HG03354 (cell line): ENCODE measurements at regions not wholly inside any gene's neighbourhood (a gene's known extent, or its start where the extent isn't known, plus 50 kb on each side); places are given as distances from the start of the nearest gene placed in this dataset.
"Not testable (repeated sequence)": the region's sequence is repeated elsewhere in the genome, so short reads cannot be mapped to it uniquely, and the experiment has no call there.

Source experiments
- ATAC-seq: cut with Tn5 transposase; IDR thresholded peaks from one replicate; pipeline ENCODE4 v1.9.1; 2021; ENCODE audit warnings: mild to moderate bottlenecking; ENCODE audit not compliant: unreplicated experiment, poor library complexity, severe bottlenecking

DNA sequence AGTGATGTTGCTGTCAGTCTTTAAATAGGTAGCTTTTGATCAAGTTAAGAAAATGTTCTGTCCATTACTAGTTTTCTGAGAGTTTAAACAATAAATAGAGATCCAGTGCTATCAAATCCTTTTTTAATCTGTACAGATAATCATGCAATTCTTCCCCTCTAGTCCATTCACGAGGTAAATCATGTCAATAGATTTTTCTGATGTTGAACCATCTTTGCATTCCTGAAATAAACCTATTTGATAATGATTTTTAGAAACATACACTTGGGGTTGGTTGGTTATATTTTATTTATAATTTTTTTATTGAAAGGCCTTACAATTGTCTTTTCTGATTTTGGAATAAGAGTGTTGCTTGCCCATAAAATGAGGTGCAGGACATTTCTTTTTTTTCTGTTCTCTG, 95.0 kb downstream of the FAM53A start:
- no peak for ATAC-seq

DNA sequence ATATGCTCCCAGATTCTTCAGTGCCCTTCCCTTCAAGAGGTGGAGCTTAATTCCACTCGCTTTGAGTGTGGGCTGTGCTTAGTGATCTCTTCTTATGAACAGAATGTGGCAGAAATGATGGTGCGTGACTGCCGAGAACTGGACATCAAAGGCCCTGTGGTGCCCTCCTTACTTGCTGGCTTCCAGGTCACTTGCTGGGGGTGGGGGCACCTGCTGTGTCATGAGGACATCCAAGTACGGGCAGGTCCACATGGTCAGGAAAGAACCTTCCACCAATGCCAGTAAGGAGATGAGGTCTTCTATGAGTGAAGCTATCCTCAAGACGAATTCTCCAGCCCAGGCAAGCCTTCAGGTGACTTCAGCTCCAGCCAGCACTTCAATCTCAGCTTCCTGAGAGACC, 95.8 kb downstream of the FAM53A start:
- ATAC-seq: no peak

DNA sequence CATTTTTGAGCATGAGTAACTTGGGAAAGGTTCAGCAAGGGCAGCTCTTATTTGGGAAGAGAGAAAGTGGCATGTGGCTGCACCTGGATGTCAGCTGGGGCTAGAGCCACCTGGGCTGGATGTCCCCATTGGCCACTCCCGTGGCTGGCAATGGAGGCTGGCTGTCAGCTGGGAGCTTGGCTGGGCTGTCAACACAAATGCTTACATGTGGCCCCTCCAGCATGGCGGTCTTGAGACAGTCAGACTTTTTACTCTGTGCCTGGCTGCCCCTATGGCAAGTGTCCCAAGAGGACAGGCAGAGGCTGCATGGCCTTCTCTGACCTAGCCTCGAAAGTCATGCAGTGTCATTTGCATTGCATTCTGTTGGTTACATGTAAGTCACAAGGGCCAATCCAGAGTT, 99.6 kb downstream of the FAM53A start:
- no peak for ATAC-seq

DNA sequence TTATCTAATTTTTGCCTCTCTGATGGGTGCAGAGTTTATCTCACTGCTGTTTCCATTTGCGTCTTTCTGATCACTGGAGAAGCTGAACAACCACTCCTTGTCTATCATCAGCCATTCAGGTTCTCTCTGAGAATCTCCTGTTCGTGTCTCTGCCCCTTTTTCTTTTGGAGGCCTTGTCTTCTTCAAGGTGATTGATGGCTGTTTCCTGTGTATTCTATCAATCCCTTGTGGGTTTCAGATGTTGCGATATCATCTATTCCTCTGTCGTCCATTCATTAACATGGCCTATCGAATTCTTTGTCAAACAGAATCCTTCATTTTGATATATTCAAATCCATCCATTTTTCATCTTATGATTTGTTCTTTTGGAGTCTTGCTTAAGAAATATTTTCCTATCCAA, 100.3 kb downstream of the FAM53A start:
- ATAC-seq: no peak

DNA sequence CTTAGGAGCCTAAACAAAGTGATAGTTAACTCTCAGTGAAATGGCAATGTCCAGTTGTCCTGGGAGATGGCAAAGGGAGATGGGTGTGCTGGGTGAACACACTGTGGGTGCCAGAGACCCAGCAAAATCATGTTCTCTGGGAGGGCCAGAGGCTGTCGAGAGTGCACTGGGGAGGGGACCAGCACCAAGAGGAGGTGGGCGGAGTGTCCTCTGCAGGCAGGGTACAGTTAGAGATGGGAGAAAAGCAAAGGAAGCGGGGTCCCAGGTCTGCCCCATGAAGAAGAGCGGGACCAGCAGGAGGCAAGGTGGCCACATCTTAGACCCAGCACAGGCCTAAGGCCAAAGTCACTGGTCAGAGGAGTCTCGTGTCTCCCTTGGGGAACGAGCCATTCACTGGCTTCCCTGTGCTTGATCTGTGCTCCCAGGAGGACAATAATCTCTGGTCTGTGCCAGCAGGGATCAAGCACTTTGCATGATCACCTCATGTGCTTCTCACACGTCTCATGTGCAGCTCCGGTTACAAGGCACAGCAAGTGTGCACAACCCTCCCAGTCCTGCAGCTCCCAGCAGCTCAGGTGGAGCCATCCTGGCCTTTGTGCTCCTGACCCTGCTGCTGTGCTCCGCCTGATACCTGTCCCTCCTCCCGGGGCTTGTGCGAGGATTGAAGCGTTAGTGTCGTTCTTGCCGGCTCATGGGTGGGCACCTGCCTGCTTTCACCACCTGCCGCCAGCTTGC, 100.9 kb downstream of the FAM53A start:
- no peak for ATAC-seq

DNA sequence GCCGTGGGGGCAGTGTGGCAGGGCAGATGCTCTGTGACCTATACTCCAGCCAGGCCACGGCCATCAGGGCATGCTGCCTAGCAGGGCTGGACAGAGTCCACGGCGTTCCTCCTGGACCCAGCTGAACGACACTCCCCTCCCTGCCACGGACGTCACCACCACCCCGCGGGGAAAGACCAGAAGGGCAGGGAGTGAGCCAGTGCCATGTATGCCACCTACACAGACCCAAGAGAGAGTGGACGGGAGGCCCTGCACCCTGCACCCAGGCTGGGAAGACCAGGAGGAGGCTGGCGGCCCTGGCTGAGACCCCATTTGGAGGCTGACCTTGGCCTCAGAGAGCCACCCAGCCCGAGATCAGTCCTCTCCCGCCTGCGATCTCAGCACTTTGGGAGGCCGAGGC, 101.9 kb downstream of the FAM53A start:
- ATAC-seq: no peak

DNA sequence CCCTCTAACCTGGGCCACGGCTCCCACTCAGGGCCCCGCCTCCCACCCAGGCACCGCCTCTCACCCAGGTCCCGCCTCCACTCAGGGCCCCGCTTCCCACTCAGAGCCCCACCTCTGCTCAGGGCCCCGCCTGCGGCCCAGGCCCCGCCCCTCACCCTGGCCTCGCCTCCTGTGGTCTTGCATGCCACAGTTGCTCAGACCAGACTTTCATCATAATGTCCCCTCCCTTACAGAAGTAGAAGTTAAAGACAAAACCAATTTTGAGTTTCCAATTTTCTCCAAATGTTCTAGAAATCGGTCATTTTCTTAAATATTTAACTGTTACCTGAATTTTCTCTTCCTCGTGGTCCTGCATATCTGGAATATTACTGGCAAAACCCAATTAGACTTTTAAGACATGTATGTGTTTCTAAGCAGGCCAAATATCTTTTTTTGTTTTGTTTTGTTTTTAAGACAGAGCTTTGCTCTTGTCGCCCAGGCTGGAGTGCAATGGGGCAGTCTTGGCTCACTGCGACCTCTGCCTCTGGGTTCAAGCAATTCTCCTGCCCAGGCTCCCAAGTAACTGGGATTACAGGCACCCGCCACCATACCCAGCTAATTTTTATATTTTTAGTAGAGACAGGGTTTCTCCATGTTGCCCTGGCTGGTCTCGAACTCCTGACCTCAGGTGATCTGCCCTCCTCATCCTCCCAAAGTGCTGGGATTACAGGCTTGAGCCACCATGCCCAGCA, 102.8 kb downstream of the FAM53A start:
- peak; percentile 73 for ATAC-seq

DNA sequence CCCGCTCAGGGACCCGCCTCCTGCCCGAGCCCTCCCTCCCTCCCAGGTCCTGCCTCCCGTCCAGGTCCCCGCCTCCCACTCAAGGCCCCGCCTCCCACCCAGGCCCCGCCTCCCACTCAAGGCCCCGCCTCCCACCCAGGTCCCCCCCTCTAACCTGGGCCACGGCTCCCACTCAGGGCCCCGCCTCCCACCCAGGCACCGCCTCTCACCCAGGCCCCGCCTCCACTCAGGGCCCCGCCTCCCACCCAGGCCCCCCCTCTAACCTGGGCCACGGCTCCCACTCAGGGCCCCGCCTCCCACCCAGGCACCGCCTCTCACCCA, 103.5 kb downstream of the FAM53A start:
- not testable (repeated sequence) for ATAC-seq

DNA sequence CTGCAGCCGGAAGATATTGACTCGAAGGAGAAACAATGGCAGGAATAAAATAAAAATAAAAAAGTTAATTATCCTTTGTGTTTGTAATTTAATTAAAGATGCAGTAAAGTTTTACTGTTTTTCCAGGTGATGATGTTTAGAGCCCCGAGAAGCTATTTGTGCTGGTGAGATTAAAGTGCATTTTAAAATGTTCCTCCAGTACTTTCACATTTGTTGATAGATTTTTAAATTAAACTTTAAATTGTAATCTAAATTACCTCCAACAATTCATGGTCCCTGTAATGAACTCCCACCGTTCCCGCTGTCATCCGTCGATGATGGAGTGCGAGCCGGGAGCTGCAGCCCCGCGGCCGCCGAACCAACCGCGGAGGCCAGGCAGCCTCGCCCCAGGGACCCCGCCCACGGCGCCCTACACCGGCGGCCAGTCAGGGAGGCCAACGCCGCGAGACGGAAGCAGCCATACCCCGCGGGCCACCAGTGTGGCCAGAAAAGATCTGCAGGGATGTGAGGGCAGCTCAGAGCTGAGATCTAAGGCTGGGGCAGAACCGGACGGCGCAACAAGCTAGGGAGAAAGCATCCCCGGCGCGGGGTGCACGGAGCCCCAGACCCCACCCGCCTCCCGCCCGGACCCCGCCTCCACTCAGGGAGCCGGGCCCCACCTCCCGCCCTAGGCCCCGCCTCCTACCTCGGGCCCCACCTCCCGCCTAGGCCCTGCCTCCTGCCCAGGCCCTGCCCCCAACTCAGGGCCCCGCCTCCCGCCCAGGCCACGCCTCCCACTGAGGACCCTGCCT, 104.0 kb downstream of the FAM53A start:
- ATAC-seq: peak; percentile 66

DNA sequence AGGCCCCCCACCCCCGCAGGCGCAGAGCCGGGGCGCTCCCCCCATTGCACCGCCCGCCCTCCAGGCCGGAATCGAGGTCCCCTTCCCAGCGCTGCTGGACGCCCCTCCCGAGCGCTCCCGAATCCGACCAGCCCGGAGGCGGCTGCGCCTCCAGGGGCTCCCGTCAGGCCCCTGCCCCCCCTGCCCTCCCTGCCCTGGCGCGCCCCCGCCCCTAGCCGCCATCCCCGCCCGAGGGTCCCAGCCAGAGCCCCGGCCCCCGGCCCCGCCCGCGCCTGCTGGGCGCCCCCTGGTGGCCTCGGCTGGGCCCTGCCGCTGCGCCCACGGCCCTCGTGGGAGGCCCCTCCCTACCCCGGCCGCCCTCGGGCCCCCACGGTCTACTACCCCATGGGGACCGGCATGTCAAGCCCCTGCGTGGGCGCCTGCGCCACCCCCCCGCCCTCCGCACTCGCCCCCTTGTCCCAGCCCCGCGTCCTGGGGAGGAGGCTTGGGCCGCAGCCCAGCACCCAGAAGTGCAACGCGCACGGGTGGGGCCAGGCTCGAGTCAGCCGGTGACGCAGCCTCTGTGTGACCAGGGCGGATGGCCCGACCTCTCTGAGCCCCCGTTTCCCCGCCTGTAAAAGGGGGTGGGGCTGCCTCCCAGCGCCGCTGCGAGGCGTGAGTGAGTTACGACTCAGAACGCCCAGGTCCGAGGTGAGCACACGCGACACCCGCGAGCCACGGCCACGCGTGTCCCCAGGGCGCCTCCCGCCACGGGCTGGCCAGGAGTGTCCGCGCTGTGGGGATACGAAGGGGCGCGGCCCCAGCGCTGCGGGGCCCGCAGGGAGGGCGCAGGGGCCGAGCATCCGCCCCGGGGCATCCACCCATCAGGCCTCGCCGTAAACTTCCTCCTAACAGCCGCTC, 104.9 kb downstream of the FAM53A start:
- no peak for ATAC-seq

DNA sequence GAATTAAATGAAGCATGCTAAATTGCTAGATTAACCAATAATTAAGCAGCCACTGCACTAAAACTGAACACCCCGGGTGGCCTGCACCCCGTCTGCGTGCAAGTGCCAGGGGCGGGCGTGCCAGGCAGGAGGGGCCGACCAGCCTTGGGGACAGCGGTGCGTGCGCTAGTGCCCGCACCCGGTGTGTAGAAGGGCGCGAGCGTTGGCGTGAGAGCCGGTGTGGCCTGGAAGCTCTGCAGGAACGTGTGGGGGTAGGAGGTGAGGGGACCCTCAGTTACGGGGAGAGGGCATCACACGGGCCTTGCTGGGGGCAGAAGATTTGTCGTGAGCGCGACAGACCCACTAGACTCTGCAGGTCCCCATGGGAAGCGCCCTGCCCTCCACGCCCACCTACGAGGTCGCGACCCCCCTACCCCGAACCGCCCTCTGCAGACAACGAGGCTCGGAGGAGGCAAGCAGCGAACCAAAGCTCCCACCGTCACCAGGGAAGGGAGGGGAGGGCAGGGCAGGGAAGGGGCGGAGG, 105.8 kb downstream of the FAM53A start:
- ATAC-seq: no peak

DNA sequence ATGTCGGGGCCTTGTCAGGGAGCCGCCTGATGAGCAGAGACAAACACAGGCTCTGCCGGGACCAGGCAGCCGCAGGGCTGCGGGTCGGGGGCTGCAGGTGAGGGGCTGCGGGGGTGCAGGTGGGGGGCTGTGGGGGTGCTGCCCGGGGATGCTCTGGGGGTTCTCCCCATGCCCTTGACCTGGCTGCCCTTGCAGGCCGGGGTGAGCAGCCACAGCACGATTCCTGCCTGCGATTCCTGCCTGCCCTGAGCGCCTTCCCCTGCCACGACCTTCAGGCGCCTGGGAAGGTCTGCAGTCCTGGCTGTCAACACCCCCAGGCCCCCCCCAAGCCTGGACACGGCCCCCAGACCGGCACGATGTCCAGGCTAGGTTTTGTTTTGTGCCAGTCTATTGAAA, 106.3 kb downstream of the FAM53A start:
- ATAC-seq: no peak

DNA sequence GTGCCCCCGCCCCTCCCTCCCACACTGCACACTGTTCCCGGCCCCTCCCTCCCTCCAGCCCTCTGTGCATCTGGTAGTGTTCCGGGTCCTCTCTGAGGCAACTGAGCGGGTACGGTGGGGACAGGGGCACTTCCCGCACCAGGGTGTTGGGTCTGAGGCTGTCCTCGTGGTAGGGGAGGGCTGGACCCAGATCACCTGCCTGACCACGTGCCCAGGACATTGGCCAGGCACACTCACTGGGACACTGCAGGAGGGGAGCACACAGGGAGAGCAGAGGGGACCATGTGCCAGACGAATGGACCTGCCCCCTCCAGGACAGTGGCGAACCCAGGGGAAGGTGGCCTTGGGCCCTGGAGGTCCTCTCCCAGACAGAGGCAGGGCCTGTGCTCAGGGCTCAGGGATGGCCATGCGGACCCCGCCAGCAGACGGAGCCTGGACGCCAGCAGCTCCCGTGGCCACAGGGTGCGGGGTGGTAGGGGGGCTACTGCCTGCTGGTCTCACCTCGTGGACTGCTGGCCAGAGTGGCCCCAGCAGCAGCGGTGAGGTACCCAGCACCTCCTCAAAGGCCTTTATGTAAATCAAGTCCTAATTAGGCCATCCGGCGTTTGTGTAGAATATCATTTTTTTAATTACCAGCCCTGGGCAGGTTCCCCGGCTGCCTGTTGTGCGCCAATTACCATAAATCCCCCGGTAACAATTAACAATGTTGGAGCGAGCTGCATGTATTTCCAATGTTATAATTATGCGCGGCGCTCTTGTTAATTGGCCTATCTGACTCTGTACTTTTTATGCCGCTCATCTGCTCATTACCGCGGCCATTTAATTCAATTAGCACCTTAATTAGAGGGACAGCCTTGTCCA, 106.9 kb downstream of the FAM53A start:
- no peak for ATAC-seq

DNA sequence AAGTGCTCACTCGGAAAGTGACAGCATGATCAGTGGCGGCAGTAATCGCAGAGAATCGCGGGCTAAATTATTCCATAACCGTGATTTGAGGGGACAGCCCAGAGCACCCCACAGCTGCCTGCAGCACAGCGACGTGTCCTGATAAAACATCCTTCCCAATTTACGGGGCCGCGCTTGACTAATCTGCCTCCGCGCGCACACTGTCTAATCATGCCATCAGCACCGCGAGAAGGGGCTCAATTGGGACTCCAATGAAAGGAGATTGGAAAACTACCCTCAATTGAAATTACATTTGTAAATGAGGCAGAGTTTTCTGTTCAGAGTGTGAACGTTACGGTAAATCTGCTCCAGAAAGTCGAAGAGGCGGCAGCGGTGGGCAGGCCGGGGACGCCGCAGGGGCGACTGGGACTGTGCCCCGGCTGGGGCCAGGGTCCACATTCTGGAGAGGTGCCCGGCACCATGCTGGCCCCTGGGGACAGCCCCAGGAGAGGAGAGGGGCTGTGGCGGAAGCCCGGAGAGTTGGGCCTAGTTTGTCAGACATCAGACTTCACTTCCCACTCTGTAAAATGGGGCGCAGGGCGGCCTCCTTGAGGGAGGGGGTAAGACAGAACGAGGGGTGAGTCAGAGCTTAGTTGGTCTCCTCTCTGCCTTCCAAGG, 107.7 kb downstream of the FAM53A start:
- no peak for ATAC-seq

DNA sequence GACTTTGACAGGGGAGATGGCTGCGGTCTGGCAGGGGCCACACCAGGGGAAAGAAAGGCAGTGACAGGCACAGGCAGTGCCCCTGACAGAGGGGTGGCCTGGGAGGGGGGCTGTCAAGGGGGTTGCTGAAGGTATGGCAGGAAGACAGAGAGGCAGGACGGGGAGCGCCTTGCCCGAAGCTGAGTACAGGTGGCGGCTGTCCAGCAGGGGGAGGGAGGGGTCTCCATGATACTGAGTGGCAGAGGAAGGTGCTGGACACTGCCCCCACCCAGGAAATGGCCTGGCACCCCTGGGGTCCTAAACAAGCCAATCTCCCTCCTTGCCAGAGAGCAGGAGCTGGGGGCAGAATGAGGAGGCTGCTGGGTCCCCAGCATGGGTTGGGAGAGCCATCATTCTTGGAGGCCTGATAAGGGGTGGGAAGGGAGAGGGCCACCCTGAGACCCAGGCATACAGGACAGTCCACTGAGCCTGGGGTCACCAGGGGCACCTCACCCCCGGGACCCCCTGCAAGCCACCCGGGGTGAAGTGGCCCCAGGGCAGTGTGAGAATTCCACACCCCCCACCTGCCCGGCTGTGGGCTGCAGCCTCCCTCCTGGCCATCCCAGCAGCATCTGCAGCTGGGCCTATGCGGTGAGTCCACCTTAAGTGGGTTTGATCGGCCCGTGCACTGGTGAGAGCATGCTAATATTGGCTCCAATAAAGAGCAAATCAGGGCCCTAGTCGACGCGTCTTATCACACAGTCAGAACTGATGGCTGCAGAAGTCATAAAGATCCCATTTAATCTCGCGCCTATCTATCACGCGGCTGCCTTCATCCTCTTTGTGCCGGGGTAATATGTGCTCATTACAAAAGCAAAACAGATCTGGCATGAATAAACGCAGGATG, 108.5 kb downstream of the FAM53A start:
- ATAC-seq: no peak

DNA sequence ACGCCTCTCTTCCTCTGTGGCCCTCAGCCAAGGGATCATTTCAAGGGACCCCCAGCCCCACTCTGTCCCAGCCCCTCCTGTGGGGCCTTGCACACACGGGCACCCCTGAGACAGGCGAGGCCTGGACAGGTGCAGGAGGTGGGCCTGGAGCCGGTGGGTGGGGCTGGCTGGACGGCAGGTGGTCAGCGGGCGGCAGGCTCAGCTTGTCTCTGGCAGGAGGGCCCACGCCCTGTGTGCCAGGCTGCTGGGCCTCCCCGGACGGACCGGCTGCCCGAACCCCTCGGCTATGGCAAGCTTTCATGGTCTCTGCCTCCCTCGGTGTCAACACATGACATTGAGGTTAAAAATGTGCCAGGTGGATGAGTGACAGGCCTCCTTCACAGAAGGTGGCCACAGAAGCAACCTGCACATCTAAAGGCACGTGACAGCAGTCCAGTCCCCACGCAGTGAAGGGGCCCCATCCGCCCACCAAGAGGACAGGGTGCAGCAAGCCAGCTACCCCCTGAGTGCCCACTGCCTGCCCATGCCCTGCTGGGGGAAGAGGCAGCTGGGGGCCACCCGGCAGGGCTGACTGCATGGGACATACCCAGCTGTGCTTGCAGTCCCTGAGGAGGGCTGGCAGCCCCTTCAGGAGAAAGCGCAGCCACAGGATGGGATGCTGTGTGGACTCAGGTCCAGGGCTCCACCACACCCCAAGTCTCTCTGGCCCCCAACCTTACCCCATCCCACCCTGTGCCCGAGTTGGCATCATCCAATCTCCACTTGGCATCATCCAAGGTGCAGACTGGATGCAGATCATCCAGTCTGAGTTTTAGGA, 109.3 kb downstream of the FAM53A start:
- no peak for ATAC-seq
